Activated CD8-positive, alpha-beta memory T cell treated with anti-CD3 and anti-CD28 coated beads, Interleukin-2, amount 50 U/mL, for 24 hours (primary cell): ENCODE measurements at regions not wholly inside any gene's neighbourhood (a gene's known extent, or its start where the extent isn't known, plus 50 kb on each side); places are given as distances from the start of the nearest gene placed in this dataset.

Experiments used
- DNase-seq: peaks from one replicate; pipeline ENCODE4 v3.0.0-alpha.2; 2020; ENCODE audit errors: extremely low read depth

- no peak for DNase-seq
Observed at GRCh38 chr12:132439333-132439904, 50.5 kb upstream of the FBRSL1 start.

- no peak for DNase-seq
Observed at GRCh38 chr12:132438726-132439125, 51.2 kb upstream of the FBRSL1 start.

- DNase-seq, result no peak
Observed at GRCh38 chr12:132437943-132438700, 51.8 kb upstream of the FBRSL1 start.

GRCh38 chr12:132437252-132437932 is 52.6 kb upstream of the FBRSL1 start:
- DNase-seq, result no peak

- no peak for DNase-seq
Observed at GRCh38 chr12:132436791-132437251, 53.1 kb upstream of the FBRSL1 start.

- DNase-seq, result no peak
Observed at GRCh38 chr12:132435486-132436187, 54.3 kb upstream of the FBRSL1 start.

GRCh38 chr12:132433641-132434395 is 56.1 kb upstream of the FBRSL1 start:
- DNase-seq, result no peak

- no peak for DNase-seq
Observed at GRCh38 chr12:132432721-132433577, 57.0 kb upstream of the FBRSL1 start.

GRCh38 chr12:132432126-132432705 is 57.7 kb upstream of the FBRSL1 start:
- no peak for DNase-seq

GRCh38 chr12:132430838-132431774 is 58.8 kb upstream of the FBRSL1 start:
- DNase-seq, result no peak

- DNase-seq, result no peak
Observed at GRCh38 chr12:132429946-132430643, 59.9 kb upstream of the FBRSL1 start.

- DNase-seq, result no peak
Observed at GRCh38 chr12:132429602-132429945, 60.4 kb upstream of the FBRSL1 start.

GRCh38 chr12:132428936-132429601 is 60.9 kb upstream of the FBRSL1 start:
- no peak for DNase-seq

- no peak for DNase-seq
Observed at GRCh38 chr12:132427999-132428935, 61.7 kb upstream of the FBRSL1 start.

GRCh38 chr12:132427174-132427768 is 62.7 kb upstream of the FBRSL1 start:
- DNase-seq, result no peak

- DNase-seq, result no peak
Observed at GRCh38 chr12:132426349-132427173, 63.4 kb upstream of the FBRSL1 start.
